GM08714 (cell line): ENCODE measurements at regions not wholly inside any gene's neighbourhood (a gene's known extent, or its start where the extent isn't known, plus 50 kb on each side); places are given as distances from the start of the nearest gene placed in this dataset.

Source experiments
- H3K4me3 ChIP-seq: fragments of 200-500 bp; sonication (Bioruptor generic); 2 replicates; pipeline ENCODE4 v1.5.1; 2014; ENCODE audit warnings: mild to moderate bottlenecking, low read length, inconsistent platforms
- ZNF274 ChIP-seq: IDR thresholded peaks from 2 replicates; pipeline ENCODE4 v1.6.1; 2012; ENCODE audit warnings: mild to moderate bottlenecking, low read depth, low read length

DNA sequence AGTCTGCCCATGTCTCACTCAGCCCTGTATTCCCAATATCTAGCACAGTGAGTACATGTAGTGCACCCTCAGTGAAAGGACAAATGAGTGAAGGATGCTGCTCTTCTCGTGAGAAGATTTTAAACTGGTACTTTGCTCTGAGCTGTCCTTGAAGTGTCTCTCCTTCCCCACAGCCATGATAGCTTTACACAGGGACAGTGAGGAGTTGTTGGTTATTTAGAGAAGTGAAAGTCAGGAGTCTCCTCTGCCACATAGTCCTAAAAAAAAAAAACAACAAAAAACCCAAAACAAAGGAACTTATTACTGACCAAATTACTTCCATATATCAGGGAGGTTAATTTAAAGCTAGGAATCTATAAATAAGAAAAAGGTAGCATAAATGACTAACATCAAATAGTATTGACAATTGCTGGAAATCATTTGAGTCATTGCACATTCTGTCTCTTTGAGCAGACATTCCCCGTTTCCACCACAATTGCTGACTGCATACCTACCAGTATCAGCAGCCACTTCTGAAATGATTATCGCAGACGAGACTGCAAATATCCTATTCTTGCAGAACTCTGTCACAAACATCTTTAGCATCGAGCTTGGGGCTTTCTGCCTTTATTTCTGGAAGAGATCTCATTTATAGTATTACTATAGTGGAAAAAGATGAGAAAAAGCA is 202.1 kb downstream of the PTEN start:
- H3K4me3 ChIP-seq, result peak overlapping the region; percentile 58; the same call in 1 of the 2 replicates
- no peak for TF ChIP-seq ZNF274

DNA sequence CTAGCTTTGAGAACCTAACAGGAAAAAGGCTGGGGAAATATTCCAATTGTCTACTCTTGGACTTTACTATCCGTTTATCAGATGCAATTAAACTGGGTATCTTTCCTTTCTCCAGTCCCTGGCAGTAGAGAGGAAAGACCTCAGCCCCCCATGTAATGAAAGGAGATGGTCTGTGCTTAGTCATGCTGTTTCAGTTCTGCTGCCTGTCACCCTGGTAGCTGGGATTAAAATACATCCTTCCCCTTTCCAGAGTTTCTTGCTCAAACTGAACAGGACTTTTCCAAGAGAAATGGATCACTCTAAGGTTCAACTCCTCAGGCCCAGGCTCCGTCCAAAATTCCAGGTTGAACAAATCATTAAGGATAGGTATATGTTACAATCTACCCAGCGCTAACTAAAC is 202.9 kb downstream of the PTEN start:
- no peak for TF ChIP-seq ZNF274
- H3K4me3 ChIP-seq, result peak overlapping the region; percentile 26; the same call in 1 of the 2 replicates

DNA sequence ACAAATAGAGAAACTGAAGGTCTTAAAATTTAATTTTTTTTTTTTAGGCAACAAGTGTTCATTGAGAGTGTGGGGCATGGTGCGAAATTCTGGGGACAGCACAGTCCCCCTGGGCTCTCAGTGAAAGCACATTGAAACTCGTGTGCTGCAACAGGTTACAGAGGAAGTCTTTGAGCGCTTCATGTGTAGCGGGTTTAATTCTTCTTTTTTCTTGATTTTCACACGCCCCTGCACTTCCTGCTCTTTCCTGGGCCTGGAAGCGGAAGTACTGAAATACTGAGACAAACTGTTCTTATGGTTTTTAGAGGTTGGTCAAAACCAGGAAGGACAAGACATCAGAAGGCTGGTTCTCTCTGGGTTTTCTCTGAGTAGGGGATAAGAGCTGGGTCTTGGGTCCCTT is 203.5 kb downstream of the PTEN start:
- no peak for TF ChIP-seq ZNF274
- peak overlapping the region; percentile 40; the same call in 1 of the 2 replicates for H3K4me3 ChIP-seq

DNA sequence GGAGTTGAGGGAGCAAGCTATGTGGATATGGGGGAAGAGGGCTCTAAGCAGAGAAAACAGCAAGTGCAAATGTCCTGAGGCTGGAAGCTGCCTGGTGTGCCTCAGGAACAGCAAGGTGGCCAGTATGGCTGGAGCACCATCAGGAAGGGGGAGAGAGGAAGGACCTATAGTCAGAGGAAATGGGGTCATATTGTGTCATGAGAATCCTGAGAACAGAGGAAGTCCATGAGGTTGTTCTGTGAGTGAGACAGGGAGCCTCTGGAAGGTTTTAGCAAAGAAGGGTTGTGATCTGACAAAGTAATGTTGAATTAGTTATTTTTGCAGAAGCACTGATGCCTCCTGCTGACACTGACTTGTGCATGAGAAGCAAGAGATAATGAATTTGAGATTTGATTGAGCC is 204.3 kb downstream of the PTEN start:
- H3K4me3 ChIP-seq, result no peak overlapping the region; the same call in 1 of the 2 replicates
- TF ChIP-seq ZNF274, result no peak

DNA sequence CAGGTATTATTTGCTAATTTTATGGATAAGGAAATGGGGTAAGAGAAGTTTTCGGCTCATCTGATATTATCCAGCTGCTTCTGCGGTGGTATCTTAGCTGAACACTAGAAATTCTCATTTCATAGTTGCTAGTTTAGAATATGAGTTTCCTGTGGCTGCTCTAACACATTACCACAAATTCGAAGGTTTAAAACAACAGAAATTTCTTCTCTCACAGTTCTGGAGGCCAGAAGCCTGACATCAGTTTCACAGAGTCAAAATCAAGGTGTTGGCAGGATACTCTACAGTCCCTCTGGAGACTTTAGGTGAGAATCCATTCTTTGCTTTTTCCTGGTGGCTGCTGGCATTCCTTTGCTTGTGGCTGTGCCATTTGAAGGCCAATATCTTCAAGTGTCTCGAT is 205.9 kb downstream of the PTEN start:
- no peak overlapping the region; the same call in 1 of the 2 replicates for H3K4me3 ChIP-seq
- TF ChIP-seq ZNF274, result no peak

DNA sequence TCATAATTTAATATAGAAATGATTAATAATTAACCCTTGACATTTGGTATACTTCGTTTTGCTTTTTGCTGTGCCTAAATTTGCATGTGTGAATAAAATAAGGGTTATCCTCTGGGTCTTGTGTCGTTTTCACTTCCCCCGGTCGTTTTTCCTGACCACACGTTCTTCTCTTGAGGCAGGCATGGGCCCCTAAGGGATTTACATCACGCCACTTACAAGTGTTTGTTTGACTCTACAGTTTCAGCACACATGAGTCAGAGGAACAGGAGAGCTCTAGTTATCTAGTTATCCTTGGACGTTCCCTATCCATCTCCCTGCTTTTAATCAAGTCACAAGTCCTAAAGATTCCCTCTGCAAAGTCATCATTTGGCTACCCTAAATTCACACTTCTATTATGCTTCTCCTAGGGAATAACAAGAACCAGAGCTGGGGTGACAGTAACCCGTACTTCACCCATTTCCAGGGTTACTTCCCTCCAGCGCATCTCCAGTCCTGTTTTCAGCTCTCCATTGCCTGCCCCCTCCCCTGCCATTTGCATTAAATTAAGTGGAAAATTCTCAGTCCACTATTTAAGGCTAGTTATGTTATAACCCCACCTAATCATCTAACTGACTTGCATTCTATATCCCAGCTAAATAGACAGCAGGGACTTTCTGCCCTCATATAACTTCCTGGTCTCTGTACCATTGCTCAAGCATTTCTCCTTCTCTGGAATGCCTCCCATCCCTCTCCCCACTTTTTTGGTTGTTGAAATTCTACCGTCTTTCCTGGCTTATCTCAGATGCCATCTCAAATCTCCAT is 206.9 kb downstream of the PTEN start:
- TF ChIP-seq ZNF274, result no peak
- peak overlapping the region; percentile 31; the same call in 1 of the 2 replicates for H3K4me3 ChIP-seq

DNA sequence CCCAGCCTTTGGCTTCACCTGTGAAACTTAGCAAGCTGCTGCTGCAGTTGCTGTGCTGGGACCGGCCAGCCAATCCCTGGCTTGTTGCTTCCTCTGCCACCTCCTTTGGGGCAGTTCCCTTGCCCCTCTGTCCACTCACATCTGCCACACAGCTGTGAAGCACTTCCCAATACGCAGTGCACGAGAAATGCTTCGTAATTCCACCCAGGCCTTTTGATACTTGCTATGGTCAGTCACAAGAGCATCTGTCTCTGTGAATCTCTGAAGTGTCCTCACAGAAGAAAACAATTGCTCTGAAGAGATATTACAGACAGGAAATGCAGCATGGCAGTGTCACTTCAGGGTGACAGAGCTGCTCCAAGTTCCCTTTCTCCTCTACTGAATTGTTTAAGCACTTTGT is 208.5 kb downstream of the PTEN start:
- no peak overlapping the region for H3K4me3 ChIP-seq

DNA sequence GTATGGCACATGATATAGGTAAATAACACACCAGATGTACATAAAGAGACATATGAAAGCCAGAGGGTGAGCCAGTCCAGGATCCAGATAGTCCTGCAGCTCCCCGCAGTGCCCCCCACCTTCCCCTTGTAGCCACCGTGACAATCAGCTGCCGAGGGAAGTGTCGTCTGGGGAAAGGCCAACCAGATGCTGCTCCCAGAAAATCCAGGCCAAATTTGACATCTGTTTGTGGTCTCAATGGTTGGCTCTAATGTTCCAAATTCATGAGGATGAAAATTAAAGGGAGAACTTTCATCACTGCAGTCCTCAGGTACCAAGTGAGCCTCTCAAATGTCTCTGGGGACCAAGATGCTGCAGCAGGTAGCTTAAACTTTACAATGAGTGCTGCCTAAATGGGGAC is 210.3 kb downstream of the PTEN start:
- H3K4me3 ChIP-seq, result no peak overlapping the region
- TF ChIP-seq ZNF274, result no peak

More for the DNA sequence above, 208.5 kb downstream of the PTEN start:
- TF ChIP-seq ZNF274, result no peak

DNA sequence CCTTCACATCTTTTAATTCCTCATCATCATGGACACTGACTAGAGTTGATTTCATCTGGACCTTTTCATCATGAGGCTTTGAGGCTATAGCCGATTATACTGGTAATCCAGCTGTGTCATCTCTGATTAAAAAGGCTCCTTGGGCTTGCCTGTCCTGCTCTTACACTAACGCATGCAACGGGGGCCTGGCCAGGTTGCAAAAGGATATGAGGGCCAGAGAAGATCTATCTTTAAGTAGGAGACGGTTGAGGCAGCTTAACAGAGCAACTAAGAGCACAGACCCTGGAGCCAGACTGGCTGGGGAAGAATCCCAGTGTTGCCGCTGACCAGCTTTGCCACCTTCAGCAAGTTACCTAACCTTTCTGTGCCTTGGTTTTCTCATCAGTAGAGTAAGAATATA is 211.5 kb downstream of the PTEN start:
- H3K4me3 ChIP-seq, result no peak overlapping the region
- no peak for TF ChIP-seq ZNF274

DNA sequence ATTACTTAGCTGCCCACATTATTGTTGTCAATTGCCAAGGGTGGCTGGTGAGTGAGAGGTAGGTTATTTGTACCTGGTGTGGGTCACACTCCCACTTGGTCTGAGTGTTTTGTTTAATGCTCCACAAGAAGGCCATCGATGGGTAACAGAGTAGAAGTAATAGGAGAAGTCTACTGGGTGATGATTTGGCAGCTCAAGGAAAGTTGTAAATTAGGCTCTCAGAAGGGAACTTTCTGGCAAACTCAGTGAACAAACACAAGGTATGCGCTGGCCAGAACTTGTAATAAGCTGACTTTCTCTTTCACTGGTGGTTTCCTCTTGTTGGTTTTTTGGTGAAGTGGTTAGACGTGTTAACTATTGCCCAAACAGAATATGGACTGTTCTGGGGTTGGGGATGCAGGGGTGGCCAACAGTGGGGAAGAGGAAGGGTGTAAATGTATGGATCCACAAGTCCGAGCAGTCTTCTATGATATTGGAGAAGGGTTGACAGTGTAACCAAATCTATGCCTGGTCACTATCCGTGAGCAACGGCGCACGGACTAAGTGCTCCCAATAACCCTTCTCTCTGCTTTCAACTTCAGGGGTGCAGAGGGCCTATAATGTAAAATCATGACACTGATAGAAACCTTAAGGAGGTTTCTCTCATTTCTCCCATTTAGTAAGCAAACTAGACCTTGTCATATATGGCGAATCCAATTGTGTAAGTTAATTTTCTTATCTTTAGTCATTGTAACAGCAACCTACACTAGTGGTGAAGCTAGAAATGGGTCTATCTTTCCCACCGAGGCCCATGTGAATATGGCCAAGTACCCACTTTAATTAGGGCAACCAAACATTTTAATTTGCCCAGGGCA is 212.8 kb downstream of the PTEN start:
- no peak overlapping the region; the same call in 1 of the 2 replicates for H3K4me3 ChIP-seq
- TF ChIP-seq ZNF274, result no peak

DNA sequence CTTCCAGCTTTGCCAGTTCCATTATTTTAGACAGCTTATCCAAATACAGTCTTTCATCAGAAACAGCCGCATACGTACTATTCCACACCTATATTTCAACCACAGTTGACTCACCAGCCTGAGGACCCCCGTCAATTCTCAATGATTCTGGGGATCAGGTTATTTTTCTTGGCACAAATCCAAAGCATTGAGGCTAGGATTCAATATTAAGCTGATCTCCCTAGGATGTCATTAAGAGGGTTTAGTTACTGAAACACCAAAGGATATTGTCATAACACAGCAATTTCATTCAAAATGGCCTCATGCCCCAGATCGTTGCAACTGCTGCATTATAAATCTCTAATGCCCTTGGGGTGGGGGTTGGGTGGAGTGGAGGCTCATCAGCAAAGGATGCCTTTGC is 214.6 kb downstream of the PTEN start:
- H3K4me3 ChIP-seq, result no peak overlapping the region; the same call in 1 of the 2 replicates
- no peak for TF ChIP-seq ZNF274

DNA sequence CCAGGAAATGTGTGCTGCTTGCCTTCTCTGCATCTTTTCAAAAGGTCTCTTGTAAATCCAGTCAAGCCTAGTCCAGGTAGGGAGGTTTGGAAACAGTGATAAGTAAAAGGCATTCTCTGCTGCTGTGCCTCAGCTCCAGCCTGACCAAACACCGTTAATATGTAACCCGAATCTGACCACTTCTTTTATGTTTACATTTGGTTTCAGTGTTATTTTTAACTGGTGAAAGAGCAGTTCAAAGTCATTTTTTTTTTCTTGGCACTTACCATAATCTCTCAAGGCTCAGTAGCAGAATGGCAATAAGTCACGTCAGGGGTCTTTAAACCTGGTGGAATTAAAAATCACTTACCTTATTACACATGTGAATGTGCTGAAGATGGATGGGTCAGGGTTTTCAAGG is 216.8 kb downstream of the PTEN start:
- H3K4me3 ChIP-seq, result peak overlapping the region; percentile 34
- no peak for TF ChIP-seq ZNF274

DNA sequence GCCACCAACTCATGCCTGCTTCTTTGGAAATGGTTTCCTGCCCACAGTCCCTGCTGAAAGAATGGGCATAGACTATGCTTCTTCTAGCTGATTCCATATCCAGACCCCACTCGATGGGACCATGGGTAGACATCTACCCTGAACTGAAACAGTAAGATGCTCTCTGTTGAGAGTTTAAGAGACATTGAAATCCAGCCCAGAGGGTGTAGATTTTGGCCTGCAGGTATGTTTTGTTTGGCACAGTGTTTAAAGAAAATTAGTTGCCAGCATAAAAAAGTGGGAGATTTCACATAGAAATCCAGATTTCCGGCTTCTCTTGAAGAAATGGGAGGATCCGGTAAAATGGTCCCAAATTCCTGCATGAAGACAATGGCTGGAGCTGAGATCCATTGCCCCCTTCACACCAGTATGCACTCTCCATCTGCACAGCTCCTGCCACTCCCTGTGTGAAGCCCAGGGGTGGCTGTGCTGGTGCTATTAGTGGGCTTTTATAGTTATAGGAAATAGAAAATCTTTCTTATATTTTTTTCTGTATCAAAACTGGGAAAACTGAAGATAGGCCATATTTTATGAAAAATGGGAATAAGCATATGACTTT is 218.1 kb downstream of the PTEN start:
- no peak for TF ChIP-seq ZNF274
- H3K4me3 ChIP-seq, result no peak overlapping the region; the same call in 1 of the 2 replicates

DNA sequence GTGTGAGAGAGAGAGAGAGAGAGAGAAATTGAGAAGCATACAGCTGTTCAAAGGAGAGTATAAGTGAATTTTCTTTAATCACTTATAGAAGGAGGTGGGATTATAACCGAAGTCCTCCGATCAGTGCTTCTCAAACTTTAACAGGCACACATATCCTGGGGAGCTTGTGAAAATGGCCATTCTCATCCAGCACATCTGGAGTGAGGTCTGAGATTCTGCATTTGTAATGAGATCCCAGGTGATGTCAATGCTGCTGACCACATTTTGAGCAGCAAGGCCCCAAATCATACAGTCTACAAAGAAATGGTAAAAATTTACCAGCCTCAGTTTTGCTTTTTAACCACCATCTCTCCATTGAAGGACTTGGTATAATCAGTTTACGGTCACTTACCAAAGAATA is 219.0 kb downstream of the PTEN start:
- no peak for TF ChIP-seq ZNF274
- peak overlapping the region; percentile 67; the same call in 1 of the 2 replicates for H3K4me3 ChIP-seq
